ENCODE measurements at regions not wholly inside any gene's neighbourhood (a gene's known extent, or its start where the extent isn't known, plus 50 kb on each side); places are given as distances from the start of the nearest gene placed in this dataset.

DNA sequence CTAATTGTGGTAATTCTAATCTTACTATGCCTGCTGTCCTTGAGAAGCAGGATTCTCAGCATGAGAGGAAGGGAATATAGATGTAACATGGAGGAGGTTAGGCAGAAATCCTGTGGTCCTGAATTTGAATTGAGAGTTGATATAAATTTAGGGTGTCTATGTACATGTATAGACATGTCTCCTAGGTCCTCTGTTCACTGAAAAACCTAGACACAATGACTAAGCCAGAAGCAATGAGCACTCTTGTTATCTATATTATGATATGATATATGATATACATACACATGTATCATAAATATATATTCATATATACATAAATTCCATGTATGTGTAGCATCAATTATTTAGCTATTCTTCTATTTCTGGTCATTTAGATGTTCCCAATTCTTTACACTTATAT, 173.3 kb upstream of the MKLN1 start:
- TF ChIP-seq, protein P1, sequence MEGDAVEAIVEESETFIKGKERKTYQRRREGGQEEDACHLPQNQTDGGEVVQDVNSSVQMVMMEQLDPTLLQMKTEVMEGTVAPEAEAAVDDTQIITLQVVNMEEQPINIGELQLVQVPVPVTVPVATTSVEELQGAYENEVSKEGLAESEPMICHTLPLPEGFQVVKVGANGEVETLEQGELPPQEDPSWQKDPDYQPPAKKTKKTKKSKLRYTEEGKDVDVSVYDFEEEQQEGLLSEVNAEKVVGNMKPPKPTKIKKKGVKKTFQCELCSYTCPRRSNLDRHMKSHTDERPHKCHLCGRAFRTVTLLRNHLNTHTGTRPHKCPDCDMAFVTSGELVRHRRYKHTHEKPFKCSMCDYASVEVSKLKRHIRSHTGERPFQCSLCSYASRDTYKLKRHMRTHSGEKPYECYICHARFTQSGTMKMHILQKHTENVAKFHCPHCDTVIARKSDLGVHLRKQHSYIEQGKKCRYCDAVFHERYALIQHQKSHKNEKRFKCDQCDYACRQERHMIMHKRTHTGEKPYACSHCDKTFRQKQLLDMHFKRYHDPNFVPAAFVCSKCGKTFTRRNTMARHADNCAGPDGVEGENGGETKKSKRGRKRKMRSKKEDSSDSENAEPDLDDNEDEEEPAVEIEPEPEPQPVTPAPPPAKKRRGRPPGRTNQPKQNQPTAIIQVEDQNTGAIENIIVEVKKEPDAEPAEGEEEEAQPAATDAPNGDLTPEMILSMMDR (IDR thresholded peaks at IDR 0.05; ENCODE audit: borderline replicate concordance, extremely low read depth, low read length, poor library complexity, severe bottlenecking), result no peak
- no peak for TF ChIP-seq EZH2 (IDR thresholded peaks at IDR 0.05; ENCODE audit: borderline replicate concordance, low read depth, low read length, severe bottlenecking)
